ENCODE measurements at regions not wholly inside any gene's neighbourhood (a gene's known extent, or its start where the extent isn't known, plus 50 kb on each side); places are given as distances from the start of the nearest gene placed in this dataset.

DNA sequence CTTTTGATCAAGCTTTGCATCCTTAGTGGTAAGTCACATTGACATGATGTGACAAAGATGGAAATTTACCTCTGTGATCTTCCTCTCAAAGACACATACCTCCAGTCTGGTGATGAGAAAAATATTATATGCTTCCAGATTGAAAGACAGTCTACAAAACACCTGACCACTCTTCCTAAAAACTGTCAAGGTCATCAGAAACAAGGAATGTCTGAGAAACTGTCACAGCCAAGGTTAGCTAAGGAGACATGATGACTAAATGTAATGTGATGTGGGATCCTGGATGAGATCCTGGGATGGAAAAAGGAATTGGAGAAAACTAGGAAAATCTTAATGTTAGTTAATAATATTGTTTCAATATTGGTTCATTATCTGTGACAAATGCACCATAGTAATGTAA, 226.6 kb upstream of the ST6GAL2 start:
- intact Hi-C loops (cut with DNase I): no loop called here

GRCh38 chr2:107128381-107128780, 242.4 kb upstream of the ST6GAL2 start:
- Histone ChIP-seq H3K27me3 (replicated peaks; ENCODE audit: insufficient read depth) (no peaks in the 10 kb centered on the region), H3K4me3 (no peak overlapping the region), H3K36me3 (no peaks in the 10 kb centered on the region), H3K9me3 (no peaks in the 10 kb centered on the region), H3K27ac (no peak overlapping the region), H3K4me1 (replicated peaks) (no peaks in the 10 kb centered on the region)
- no peak for DNase-seq (ENCODE audit: low spot score)
- intact Hi-C loops (cut with DNase I): no loop called here
- TF ChIP-seq POLR2A (IDR thresholded peaks at IDR 0.05) (no peak), POLR2AphosphoS5 (IDR thresholded peaks at IDR 0.05) (no peak), CTCF (IDR thresholded peaks at IDR 0.05) (no peak)
- 60% methylated on average over 2 of the region's 2 CpGs for WGBS

More for the DNA sequence above, 226.6 kb upstream of the ST6GAL2 start:
- no peak for TF ChIP-seq POLR2AphosphoS5 (IDR thresholded peaks at IDR 0.05)
- TF ChIP-seq CTCF (IDR thresholded peaks at IDR 0.05): no peak
- no peak for TF ChIP-seq POLR2A (IDR thresholded peaks at IDR 0.05)
- Histone ChIP-seq H3K4me1 (replicated peaks) (no peaks in the 10 kb centered on the region), H3K4me3 (no peak overlapping the region), H3K9me3 (no peaks in the 10 kb centered on the region), H3K27me3 (replicated peaks; ENCODE audit: insufficient read depth) (no peaks in the 10 kb centered on the region), H3K36me3 (no peaks in the 10 kb centered on the region), H3K27ac (no peak overlapping the region)
- no peak for DNase-seq (ENCODE audit: low spot score)

DNA sequence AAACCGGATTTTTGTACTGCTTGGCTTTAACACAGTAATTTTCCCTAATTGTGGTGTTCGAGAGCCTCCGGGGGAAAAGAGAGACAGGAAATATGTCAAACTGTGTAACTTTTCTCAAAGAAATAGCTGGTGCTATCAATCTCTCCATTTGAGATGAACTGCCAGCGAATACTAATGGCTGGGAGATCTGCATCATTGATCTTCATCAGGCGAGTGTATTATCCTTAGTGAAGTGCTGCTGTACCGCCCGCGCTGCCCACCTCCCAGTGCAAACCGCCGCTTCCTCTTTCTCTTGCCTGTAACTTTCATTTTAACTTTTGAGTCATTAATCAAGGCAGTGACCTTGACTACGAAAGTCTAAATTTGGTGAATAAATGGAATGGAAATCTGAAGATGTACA, 246.1 kb upstream of the ST6GAL2 start:
- H3K36me3 ChIP-seq: no peaks in the 10 kb centered on the region
- no peak overlapping the region for H3K27ac ChIP-seq
- H3K4me3 ChIP-seq: no peak overlapping the region
- intact Hi-C loops (cut with DNase I): no loop called here
- 54% methylated on average over 11 of the region's 11 CpGs for WGBS
- no peaks in the 10 kb centered on the region for H3K27me3 ChIP-seq (replicated peaks; ENCODE audit: insufficient read depth)
- TF ChIP-seq POLR2AphosphoS5 (IDR thresholded peaks at IDR 0.05): no peak
- DNase-seq (ENCODE audit: low spot score): no peak
- H3K9me3 ChIP-seq: no peaks in the 10 kb centered on the region
- H3K4me1 ChIP-seq (replicated peaks): no peaks in the 10 kb centered on the region

- Histone ChIP-seq H3K9me3 (no peaks in the 10 kb centered on the region), H3K36me3 (no peaks in the 10 kb centered on the region), H3K27ac (no peak overlapping the region), H3K4me3 (no peak overlapping the region), H3K27me3 (replicated peaks; ENCODE audit: insufficient read depth) (no peaks in the 10 kb centered on the region), H3K4me1 (replicated peaks) (no peaks in the 10 kb centered on the region)
- 67% methylated on average over 4 of the region's 4 CpGs for WGBS
- TF ChIP-seq CTCF (IDR thresholded peaks at IDR 0.05): no peak
- no peak for TF ChIP-seq POLR2AphosphoS5 (IDR thresholded peaks at IDR 0.05)
- TF ChIP-seq POLR2A (IDR thresholded peaks at IDR 0.05): no peak
- intact Hi-C loops (cut with DNase I): no loop called here
- no peak for DNase-seq (ENCODE audit: low spot score)
Observed at GRCh38 chr2:107132746-107133145, 246.8 kb upstream of the ST6GAL2 start.

DNA sequence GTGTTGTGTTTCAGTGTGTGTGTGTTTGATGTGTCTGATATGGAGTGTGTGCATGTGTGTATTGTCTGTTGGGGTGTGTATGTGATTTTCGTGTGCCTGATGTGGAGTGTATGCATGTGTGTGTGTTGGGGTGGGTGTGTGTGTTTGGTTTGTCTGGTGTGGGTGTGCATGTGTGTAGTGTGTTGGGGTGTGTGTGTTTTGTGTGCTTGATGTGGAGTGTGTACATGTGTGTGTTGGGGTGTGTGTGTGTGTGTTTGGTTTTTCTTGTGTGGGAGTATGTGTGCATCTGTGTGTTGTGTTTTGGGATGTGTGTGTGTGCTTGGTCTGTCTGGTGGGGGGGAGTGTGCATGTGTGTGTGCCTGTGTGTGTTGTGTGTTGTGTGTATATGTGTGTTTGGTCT, 247.4 kb upstream of the ST6GAL2 start:
- H3K27me3 ChIP-seq (replicated peaks; ENCODE audit: insufficient read depth): no peaks in the 10 kb centered on the region
- H3K27ac ChIP-seq: no peak overlapping the region
- no peak overlapping the region for H3K4me3 ChIP-seq
- intact Hi-C loops (cut with DNase I): no loop called here
- TF ChIP-seq POLR2A (IDR thresholded peaks at IDR 0.05) (no peak), POLR2AphosphoS5 (IDR thresholded peaks at IDR 0.05) (no peak), CTCF (IDR thresholded peaks at IDR 0.05) (no peak)
- H3K9me3 ChIP-seq: no peaks in the 10 kb centered on the region
- no peaks in the 10 kb centered on the region for H3K36me3 ChIP-seq
- no peaks in the 10 kb centered on the region for H3K4me1 ChIP-seq (replicated peaks)
- WGBS: 86% methylated on average over 1 of the region's 1 CpG
- DNase-seq (ENCODE audit: low spot score): no peak
